Thoracic aorta (tissue), 2 donors: ENCODE measurements at regions not wholly inside any gene's neighbourhood (a gene's known extent, or its start where the extent isn't known, plus 50 kb on each side); places are given as distances from the start of the nearest gene placed in this dataset.

Experiments
- ATAC-seq: fragments of 150-250 bp; one replicate; pipeline ENCODE4 v1.8.0; 2017; ENCODE audit warnings: low read depth; ENCODE audit not compliant: insufficient number of reproducible peaks, low FRiP score
- DNase-seq: peaks from one replicate; pipeline ENCODE4 v3.0.0-alpha.2; 2020; ENCODE audit warnings: low spot score
- H3K27ac ChIP-seq, 2 donors: fragments of 200-600 bp; sonication (generic); 1 replicate in 1 of 2; 2 replicates in 1 of 2; pipeline ENCODE4 v1.5.1; 2016; ENCODE audit warnings: mild to moderate bottlenecking in 2 of 2, moderate library complexity in 2 of 2
- H3K27me3 ChIP-seq: fragments of 200-600 bp; sonication (generic); replicated peaks from 2 replicates; pipeline ENCODE4 v1.6.0; 2016; ENCODE audit warnings: mild to moderate bottlenecking; ENCODE audit not compliant: insufficient read depth
- H3K36me3 ChIP-seq: fragments of 200-600 bp; sonication (generic); one replicate; pipeline ENCODE4 v1.5.1; 2016
- H3K4me1 ChIP-seq, 2 donors: fragments of 200-600 bp; sonication (generic); 1 replicate in 1 of 2; 2 replicates in 1 of 2; pipeline versions ENCODE4 v1.5.1 to v1.6.0; 2016; ENCODE audit warnings: low read depth in 2 of 2, mild to moderate bottlenecking in 1 of 2; ENCODE audit not compliant: control insufficient read depth in 1 of 2
- H3K4me3 ChIP-seq: fragments of 200-600 bp; sonication (generic); 2 replicates; pipeline ENCODE4 v1.5.1; 2016; ENCODE audit warnings: mild to moderate bottlenecking
- H3K9me3 ChIP-seq: fragments of 200-600 bp; sonication (generic); 2 replicates; pipeline ENCODE4 v1.5.1; 2016
- TF ChIP-seq, protein P1 (sequence below): fragments of 200-600 bp; sonication (generic); IDR thresholded peaks from one replicate; pipeline ENCODE4 v1.5.1; 2019; ENCODE audit warnings: antibody characterized with exemption

DNA sequence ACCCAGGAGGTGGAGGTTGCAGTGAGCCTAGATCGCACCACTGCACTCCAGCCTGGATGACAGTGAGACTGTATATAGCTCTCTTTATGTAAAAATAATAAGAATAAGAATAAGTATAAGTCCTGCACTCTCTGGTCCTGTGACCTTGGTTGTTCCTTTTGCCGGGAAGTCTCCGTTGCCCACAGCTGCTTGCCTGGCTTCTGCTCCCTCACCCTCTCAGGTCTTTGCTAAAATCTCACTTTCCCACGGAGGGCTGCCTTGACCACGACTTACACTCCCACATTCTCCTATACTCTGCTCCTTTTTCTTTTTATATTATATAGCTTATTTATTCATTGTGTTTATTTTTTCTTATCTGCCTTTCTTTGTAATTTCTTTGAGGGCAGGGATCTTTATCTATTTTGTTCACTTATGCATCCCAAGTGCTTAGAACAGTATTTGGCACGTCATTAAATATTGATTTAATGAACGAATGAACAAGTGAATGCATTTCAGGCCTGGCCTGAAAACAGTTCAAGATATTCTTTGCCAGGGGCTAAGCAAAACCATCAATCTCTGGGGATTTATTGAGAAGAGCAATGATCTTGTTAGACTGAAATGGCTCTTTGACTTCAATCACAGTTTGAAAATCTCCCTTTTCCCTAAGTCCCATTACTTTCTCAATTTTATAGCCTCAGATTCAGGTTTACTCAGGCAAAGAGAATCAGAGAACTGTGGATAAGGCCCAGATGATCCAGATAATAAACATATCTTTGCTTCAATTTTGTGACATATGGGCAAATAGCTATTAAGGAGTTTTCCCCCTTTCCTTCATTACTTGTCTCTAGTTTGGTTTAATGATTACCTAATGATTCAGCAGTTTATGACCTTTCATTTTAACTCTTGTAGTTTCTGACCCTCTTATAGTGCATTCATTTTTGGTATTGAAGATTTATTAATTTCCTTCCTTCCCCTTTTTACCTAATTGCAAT is 60.8 kb upstream of the TMC1 start:
- Histone ChIP-seq H3K4me1 (no peaks in the 10 kb centered on the region), H3K9me3 (no peaks in the 10 kb centered on the region), H3K4me3 (no peak overlapping the region), H3K36me3 (no peaks in the 10 kb centered on the region), H3K27ac (no peak overlapping the region), H3K27me3 (no peaks in the 10 kb centered on the region)
- ATAC-seq = no peak
- DNase-seq = no peak
- TF ChIP-seq, protein P1, sequence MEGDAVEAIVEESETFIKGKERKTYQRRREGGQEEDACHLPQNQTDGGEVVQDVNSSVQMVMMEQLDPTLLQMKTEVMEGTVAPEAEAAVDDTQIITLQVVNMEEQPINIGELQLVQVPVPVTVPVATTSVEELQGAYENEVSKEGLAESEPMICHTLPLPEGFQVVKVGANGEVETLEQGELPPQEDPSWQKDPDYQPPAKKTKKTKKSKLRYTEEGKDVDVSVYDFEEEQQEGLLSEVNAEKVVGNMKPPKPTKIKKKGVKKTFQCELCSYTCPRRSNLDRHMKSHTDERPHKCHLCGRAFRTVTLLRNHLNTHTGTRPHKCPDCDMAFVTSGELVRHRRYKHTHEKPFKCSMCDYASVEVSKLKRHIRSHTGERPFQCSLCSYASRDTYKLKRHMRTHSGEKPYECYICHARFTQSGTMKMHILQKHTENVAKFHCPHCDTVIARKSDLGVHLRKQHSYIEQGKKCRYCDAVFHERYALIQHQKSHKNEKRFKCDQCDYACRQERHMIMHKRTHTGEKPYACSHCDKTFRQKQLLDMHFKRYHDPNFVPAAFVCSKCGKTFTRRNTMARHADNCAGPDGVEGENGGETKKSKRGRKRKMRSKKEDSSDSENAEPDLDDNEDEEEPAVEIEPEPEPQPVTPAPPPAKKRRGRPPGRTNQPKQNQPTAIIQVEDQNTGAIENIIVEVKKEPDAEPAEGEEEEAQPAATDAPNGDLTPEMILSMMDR = no peak

DNA sequence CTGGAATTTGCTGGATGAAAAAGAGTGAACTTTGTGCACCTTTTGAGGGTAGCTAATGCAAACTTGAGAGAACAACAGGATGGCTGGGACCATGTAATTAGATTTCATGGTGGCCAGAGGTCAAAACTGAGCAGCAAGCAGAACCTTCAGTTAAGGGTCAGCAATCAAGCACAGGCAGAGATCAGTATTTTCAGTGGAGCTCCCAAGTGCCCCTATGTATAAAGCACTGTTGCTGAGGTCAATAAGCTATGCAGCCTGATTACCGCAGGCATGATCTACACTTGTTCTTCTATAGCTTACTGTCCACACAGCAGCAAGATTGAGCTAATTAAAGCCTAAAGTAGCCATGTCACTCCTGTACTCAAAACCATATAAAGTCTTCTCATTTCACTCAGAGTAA is 62.1 kb upstream of the TMC1 start:
- Histone ChIP-seq H3K27me3 (no peaks in the 10 kb centered on the region), H3K27ac (no peak overlapping the region), H3K9me3 (no peaks in the 10 kb centered on the region), H3K4me3 (no peak overlapping the region), H3K36me3 (no peaks in the 10 kb centered on the region), H3K4me1 (no peaks in the 10 kb centered on the region)
- ATAC-seq = no peak
- TF ChIP-seq, protein P1 = no peak
- DNase-seq = no peak

DNA sequence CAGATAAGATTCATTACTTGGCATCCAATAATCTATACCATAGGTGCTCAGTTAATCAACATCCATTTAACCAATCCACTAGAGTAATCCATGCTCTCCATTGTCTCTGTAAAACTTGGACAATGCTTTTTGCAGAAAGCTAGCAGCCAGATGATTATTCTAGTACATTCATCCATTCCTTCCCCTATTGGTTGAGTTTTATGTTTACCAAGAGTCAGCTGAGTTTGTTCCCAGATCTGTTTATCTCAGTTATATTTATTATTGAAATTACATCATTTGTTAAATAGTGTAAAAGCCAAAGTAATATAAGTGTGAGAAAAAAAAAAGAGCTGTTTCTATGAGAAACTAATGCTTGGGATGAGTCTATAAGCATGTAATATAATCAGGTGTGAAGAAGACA is 63.3 kb upstream of the TMC1 start:
- ATAC-seq (no peak), DNase-seq (no peak)
- Histone ChIP-seq H3K9me3 (no peaks in the 10 kb centered on the region), H3K4me1 (no peaks in the 10 kb centered on the region), H3K4me3 (no peak overlapping the region), H3K27ac (no peak overlapping the region), H3K36me3 (no peaks in the 10 kb centered on the region), H3K27me3 (no peaks in the 10 kb centered on the region)
- TF ChIP-seq, protein P1 = no peak

- Histone ChIP-seq H3K27ac (no peak overlapping the region), H3K4me3 (no peak overlapping the region), H3K4me1 (no peaks in the 10 kb centered on the region), H3K9me3 (no peaks in the 10 kb centered on the region), H3K36me3 (no peaks in the 10 kb centered on the region), H3K27me3 (no peaks in the 10 kb centered on the region)
- no peak for DNase-seq
- no peak for ATAC-seq
- TF ChIP-seq, protein P1 = no peak
Measured at GRCh38 chr9:72457366-72457765, 64.0 kb upstream of the TMC1 start.

- H3K9me3 ChIP-seq = no peaks in the 10 kb centered on the region
- H3K36me3 ChIP-seq = no peaks in the 10 kb centered on the region
- TF ChIP-seq, protein P1 = no peak
- no peak overlapping the region for H3K4me3 ChIP-seq
- H3K27ac ChIP-seq = no peak overlapping the region
- ATAC-seq (no peak), DNase-seq (no peak)
- H3K27me3 ChIP-seq = no peaks in the 10 kb centered on the region
- no peaks in the 10 kb centered on the region for H3K4me1 ChIP-seq
Measured at GRCh38 chr9:72454871-72455491, 66.4 kb upstream of the TMC1 start.
